HepG2 (cell line): ENCODE measurements at regions not wholly inside any gene's neighbourhood (a gene's known extent, or its start where the extent isn't known, plus 50 kb on each side); places are given as distances from the start of the nearest gene placed in this dataset.

ENCODE experiments used
- BCL3 ChIP-seq: sonication (generic); formaldehyde crosslinking; IDR thresholded peaks from 2 replicates; pipeline ENCODE4 v1.5.1; 2020; ENCODE audit warnings: mild to moderate bottlenecking, missing genetic modification reagents, moderate library complexity
- EEA1 ChIP-seq: sonication (generic); formaldehyde crosslinking; IDR thresholded peaks from 2 replicates; pipeline ENCODE4 v1.5.1; 2020; ENCODE audit warnings: mild to moderate bottlenecking, missing genetic modification reagents, borderline replicate concordance
- ESRRA ChIP-seq: sonication (generic); formaldehyde crosslinking; IDR thresholded peaks from 2 replicates; pipeline ENCODE4 v1.5.1; 2020; ENCODE audit warnings: mild to moderate bottlenecking, low read depth, missing genetic modification reagents
- HMG20A ChIP-seq: IDR thresholded peaks from 2 replicates; pipeline ENCODE4 v1.6.1; 2016; ENCODE audit warnings: borderline replicate concordance
- HMGA1 ChIP-seq: sonication (generic); formaldehyde crosslinking; conservative IDR thresholded peaks from 2 replicates; pipeline ENCODE4 v1.4.0; 2020; ENCODE audit warnings: missing genetic modification reagents
- KLF11 ChIP-seq: IDR thresholded peaks from 2 replicates; pipeline ENCODE4 v1.6.1; 2016; ENCODE audit warnings: missing compliant biosample characterization
- MED8 ChIP-seq: sonication (generic); formaldehyde crosslinking; IDR thresholded peaks from 2 replicates; pipeline ENCODE4 v1.8.1; 2023; ENCODE audit warnings: mild to moderate bottlenecking, missing genetic modification reagents; ENCODE audit not compliant: insufficient replicate concordance
- NCOA1 ChIP-seq: sonication (generic); formaldehyde crosslinking; IDR thresholded peaks from 2 replicates; pipeline ENCODE4 v1.9.0; 2021; ENCODE audit warnings: missing genetic modification reagents
- NFE2 ChIP-seq: sonication (generic); formaldehyde crosslinking; IDR thresholded peaks from 2 replicates; pipeline ENCODE4 v1.4.0; 2020; ENCODE audit warnings: missing genetic modification reagents
- NR1H2 ChIP-seq: sonication (generic); formaldehyde crosslinking; IDR thresholded peaks from 2 replicates; pipeline ENCODE4 v1.8.1; 2022; ENCODE audit warnings: low read depth, missing genetic modification reagents, borderline replicate concordance
- PLSCR1 ChIP-seq: sonication (generic); formaldehyde crosslinking; IDR thresholded peaks from 2 replicates; pipeline ENCODE4 v1.5.0; 2020; ENCODE audit warnings: missing genetic modification reagents, mild to moderate bottlenecking, borderline replicate concordance
- PPARG ChIP-seq: conservative IDR thresholded peaks from 2 replicates; pipeline ENCODE4 v1.6.1; 2016; ENCODE audit warnings: missing biosample characterization, missing genetic modification reagents
- RERE ChIP-seq: IDR thresholded peaks from 2 replicates; pipeline ENCODE4 v1.6.1; 2016; ENCODE audit warnings: low read depth, missing genetic modification reagents, missing compliant biosample characterization
- SIN3B ChIP-seq: fragments of 150-350 bp; IDR thresholded peaks from 2 replicates; pipeline ENCODE4 v1.6.1; 2014; ENCODE audit warnings: low read length
- SNAI1 ChIP-seq: sonication (generic); formaldehyde crosslinking; IDR thresholded peaks from 2 replicates; pipeline ENCODE4 v1.5.0; 2020; ENCODE audit warnings: mild to moderate bottlenecking, missing genetic modification reagents, borderline replicate concordance
- TOPORS ChIP-seq: sonication (generic); formaldehyde crosslinking; IDR thresholded peaks from 2 replicates; pipeline ENCODE4 v1.8.0; 2023; ENCODE audit warnings: mild to moderate bottlenecking, missing genetic modification reagents
- ZBTB8A ChIP-seq: sonication (generic); formaldehyde crosslinking; IDR thresholded peaks from 2 replicates; pipeline ENCODE4 v1.4.0; 2020; ENCODE audit warnings: mild to moderate bottlenecking, low read depth, missing genetic modification reagents, borderline replicate concordance
- ZC3H4 ChIP-seq: sonication (generic); formaldehyde crosslinking; IDR thresholded peaks from 2 replicates; pipeline ENCODE4 v1.4.0; 2020; ENCODE audit warnings: missing genetic modification reagents, borderline replicate concordance
- ZFP62 ChIP-seq: sonication (generic); formaldehyde crosslinking; IDR thresholded peaks from 2 replicates; pipeline ENCODE4 v1.4.0; 2020; ENCODE audit warnings: missing genetic modification reagents
- ZNF205 ChIP-seq: IDR thresholded peaks from 2 replicates; pipeline ENCODE4 v1.6.1; 2018; ENCODE audit warnings: missing biosample characterization, missing genetic modification reagents
- ZNF251 ChIP-seq: sonication (generic); formaldehyde crosslinking; IDR thresholded peaks from 2 replicates; pipeline ENCODE4 v1.9.0; 2021; ENCODE audit warnings: mild to moderate bottlenecking, missing genetic modification reagents
- ZNF329 ChIP-seq: sonication (generic); formaldehyde crosslinking; IDR thresholded peaks from 2 replicates; pipeline ENCODE4 v1.9.0; 2021; ENCODE audit warnings: low read depth, mild to moderate bottlenecking, missing genetic modification reagents
- ZNF674 ChIP-seq: sonication (generic); formaldehyde crosslinking; IDR thresholded peaks from 2 replicates; pipeline ENCODE4 v1.5.0; 2020; ENCODE audit warnings: low read depth, mild to moderate bottlenecking, missing genetic modification reagents

GRCh38 chr17:72362376-72363088 is 241.7 kb downstream of the SOX9 start (continued):
- no peak for TF ChIP-seq ZBTB8A (CRISPR knock-in tag)
- TF ChIP-seq ZNF205 (CRISPR knock-in tag), result 0 out of 2 replicates have a peak, but pooled peaks have one; percentile 31
- TF ChIP-seq NR1H2 (CRISPR knock-in tag), result no peak
- no peak for TF ChIP-seq TOPORS (CRISPR knock-in tag)
- TF ChIP-seq SIN3B, result no peak
- TF ChIP-seq EEA1 (CRISPR knock-in tag), result no peak
- TF ChIP-seq ZC3H4 (CRISPR knock-in tag), result no peak
- TF ChIP-seq HMG20A (CRISPR knock-in tag), result peak; percentile 68; the same call in 1 of the 2 replicates
- no peak for TF ChIP-seq NCOA1 (CRISPR knock-in tag)
- TF ChIP-seq KLF11 (CRISPR knock-in tag), result peak; percentile 45; the same call in 1 of the 2 replicates
- TF ChIP-seq ESRRA, result no peak
- no peak for TF ChIP-seq SNAI1 (CRISPR knock-in tag)
- TF ChIP-seq BCL3 (CRISPR knock-in tag), result no peak
- TF ChIP-seq HMGA1 (CRISPR knock-in tag), result no peak
- no peak for TF ChIP-seq NFE2 (CRISPR knock-in tag)
- peak; percentile 60; the same call in 1 of the 2 replicates for TF ChIP-seq PPARG (CRISPR knock-in tag)
- no peak for TF ChIP-seq ZNF329 (CRISPR knock-in tag)
- TF ChIP-seq ZNF674 (CRISPR knock-in tag), result no peak
- no peak for TF ChIP-seq MED8 (CRISPR knock-in tag)
- no peak for TF ChIP-seq PLSCR1 (CRISPR knock-in tag)
- TF ChIP-seq ZNF251 (CRISPR knock-in tag), result no peak
- no peak for TF ChIP-seq RERE (CRISPR knock-in tag)
- TF ChIP-seq ZFP62 (CRISPR knock-in tag), result no peak
